K562 (cell line): ENCODE measurements at regions not wholly inside any gene's neighbourhood (a gene's known extent, or its start where the extent isn't known, plus 50 kb on each side); places are given as distances from the start of the nearest gene placed in this dataset.

Experiments used
- PHTF2 ChIP-seq: fragments of 250-450 bp; sonication (Bioruptor Pico); IDR thresholded peaks from 2 replicates; pipeline ENCODE4 v1.5.0; 2021; ENCODE audit warnings: mild to moderate bottlenecking
- TF ChIP-seq, protein P1 (sequence below), 3 experiments: IDR thresholded peaks in 2 of 3; conservative IDR thresholded peaks in 1 of 3; 2 replicates each; pipeline ENCODE4 v1.5.1; 2011 to 2012; ENCODE audit warnings: low read length in 3 of 3, mild to moderate bottlenecking in 3 of 3, control low read depth in 2 of 3, improper control_type of control experiment in 1 of 3, inconsistent platforms in 1 of 3, low read depth in 1 of 3, mixed read lengths in 1 of 3, moderate library complexity in 1 of 3; ENCODE audit not compliant: insufficient read depth in 2 of 3
- TF ChIP-seq, protein P2 (sequence below): sonication (generic); formaldehyde crosslinking; IDR thresholded peaks from 2 replicates; pipeline ENCODE4 v1.8.1; 2022; ENCODE audit warnings: missing genetic modification reagents

DNA sequence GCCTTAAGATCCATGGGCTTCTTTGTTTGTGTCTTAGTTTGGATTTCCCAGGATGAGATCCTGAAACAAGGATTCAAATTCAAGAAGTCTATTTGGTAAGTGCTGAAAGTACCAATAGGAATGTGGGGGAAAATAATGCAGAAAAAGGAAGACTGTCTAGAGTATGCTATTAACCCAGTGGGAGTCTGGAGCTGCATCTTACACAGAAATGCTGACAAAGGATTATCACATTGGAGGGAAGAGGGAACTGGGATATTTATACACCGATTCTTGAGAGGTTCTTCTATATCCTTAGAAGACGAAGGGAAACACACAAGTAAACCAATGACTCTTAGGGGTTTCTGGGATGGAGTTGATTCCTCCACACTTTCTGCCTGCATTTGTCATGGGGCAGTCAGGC, 294.8 kb upstream of the FIGN start:
- TF ChIP-seq, protein P1, sequence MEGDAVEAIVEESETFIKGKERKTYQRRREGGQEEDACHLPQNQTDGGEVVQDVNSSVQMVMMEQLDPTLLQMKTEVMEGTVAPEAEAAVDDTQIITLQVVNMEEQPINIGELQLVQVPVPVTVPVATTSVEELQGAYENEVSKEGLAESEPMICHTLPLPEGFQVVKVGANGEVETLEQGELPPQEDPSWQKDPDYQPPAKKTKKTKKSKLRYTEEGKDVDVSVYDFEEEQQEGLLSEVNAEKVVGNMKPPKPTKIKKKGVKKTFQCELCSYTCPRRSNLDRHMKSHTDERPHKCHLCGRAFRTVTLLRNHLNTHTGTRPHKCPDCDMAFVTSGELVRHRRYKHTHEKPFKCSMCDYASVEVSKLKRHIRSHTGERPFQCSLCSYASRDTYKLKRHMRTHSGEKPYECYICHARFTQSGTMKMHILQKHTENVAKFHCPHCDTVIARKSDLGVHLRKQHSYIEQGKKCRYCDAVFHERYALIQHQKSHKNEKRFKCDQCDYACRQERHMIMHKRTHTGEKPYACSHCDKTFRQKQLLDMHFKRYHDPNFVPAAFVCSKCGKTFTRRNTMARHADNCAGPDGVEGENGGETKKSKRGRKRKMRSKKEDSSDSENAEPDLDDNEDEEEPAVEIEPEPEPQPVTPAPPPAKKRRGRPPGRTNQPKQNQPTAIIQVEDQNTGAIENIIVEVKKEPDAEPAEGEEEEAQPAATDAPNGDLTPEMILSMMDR (IDR thresholded peaks at IDR 0.05 in 2 of 3, conservative IDR thresholded peaks at IDR 0.05 in 1 of 3; ENCODE audit: insufficient read depth in 2 of 3, low read depth in 1 of 3, low read length in 3 of 3) = no peak
- TF ChIP-seq, protein P2, sequence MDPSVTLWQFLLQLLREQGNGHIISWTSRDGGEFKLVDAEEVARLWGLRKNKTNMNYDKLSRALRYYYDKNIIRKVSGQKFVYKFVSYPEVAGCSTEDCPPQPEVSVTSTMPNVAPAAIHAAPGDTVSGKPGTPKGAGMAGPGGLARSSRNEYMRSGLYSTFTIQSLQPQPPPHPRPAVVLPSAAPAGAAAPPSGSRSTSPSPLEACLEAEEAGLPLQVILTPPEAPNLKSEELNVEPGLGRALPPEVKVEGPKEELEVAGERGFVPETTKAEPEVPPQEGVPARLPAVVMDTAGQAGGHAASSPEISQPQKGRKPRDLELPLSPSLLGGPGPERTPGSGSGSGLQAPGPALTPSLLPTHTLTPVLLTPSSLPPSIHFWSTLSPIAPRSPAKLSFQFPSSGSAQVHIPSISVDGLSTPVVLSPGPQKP (CRISPR knock-in tag) = no peak
- no peak for TF ChIP-seq PHTF2 (CRISPR knock-in tag)
